GM19324 (cell line): ENCODE measurements at regions not wholly inside any gene's neighbourhood (a gene's known extent, or its start where the extent isn't known, plus 50 kb on each side); places are given as distances from the start of the nearest gene placed in this dataset.
A peak's percentile ranks its signal among the peaks of the same experiment; 100 is the strongest.

Experiments
- ATAC-seq: cut with Tn5 transposase; IDR thresholded peaks from one replicate; pipeline ENCODE4 v1.9.1; 2021; ENCODE audit warnings: mild to moderate bottlenecking, moderate library complexity; ENCODE audit not compliant: unreplicated experiment, low FRiP score

GRCh38 chr19:27796073-27796472 lies 1416.9 kb downstream of the UQCRFS1 start:
- no peak for ATAC-seq

DNA sequence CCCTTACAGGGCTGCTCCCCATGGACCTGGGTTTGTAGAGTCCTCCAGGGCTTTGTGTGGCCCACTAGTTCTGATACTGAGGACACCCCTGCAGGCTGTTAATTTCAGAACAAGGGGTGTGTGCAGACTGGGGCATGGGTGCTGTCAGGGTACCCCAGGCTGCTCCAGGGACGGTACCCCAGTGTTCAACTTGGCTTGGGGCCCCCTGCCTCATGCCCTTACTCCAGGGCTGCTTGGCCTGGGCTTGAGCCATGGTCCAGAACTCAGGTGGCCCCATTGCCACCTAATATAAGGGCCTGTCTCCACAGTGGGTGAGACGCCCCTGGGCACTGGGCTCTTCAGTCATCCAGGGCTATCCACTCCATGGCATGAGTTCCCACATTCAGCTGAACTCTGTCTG lies 1417.6 kb downstream of the UQCRFS1 start:
- no peak for ATAC-seq

DNA sequence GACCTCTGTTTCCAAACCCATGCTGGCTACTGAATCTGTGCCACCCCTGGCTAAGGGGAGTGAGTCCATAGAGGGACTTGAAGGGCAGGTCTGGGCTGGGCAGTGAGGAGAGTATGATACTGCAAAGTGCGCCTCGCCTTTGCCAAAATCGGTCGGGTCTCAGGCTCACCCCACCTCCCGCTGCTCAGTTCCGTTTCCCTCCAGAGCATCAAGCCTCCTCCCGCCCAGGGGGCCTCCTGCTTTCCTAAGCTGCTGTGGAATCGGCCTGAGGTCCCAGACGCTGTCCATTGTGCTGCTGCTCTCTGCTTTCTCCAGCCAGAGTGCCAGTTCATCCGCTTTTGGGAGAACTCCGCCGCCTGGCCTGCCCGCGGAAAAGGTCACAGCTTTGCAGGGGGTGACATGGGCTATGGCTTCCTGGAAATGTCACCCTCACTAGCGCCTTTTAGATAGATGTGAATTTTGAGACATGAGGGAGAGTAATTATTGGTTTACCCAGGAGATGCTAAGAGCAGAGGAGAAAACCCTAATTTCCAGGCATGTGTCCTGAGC lies 1418.4 kb downstream of the UQCRFS1 start:
- ATAC-seq, result peak; percentile 1

DNA sequence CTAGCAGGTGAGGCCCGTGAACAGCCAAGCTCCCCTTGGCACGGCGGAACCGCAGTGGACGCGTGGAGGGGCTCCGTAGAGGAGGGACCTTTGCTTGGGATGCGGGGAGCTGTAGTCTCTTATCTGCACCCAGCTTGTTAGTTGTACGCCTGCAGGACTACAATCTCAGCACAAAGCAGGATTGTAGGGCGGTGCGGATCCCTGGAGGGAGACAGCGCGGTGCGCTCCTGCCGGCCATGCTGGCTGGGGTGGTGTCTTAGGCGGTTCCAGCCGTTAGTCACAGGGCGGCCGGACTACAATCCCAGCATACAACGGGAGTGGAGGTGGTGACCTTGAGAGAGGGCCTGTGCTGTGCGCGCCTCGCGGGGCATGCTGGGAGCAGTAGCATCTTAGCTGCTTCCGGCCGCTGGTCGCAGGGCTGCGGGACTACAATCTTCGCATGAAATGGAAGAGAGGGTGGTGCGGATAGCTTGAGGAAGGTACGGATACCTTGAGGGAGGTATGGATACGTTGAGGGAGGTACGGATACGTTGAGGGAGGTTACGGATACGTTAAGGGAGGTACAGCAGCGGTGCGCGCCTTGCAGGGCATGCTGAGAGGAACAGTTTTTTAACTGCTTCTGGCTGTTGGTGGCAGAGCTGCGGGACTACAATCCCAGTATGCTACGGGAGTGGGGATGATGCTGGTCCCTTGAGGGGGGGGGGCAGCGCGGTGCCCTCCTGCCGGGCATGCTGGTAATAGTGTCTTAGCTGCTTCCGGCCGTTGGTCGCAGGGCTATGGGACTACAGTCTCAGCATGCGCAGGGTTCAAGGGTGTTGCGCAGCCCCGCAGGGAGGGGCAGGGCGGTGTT lies 1419.1 kb downstream of the UQCRFS1 start:
- peak; percentile 94 for ATAC-seq

DNA sequence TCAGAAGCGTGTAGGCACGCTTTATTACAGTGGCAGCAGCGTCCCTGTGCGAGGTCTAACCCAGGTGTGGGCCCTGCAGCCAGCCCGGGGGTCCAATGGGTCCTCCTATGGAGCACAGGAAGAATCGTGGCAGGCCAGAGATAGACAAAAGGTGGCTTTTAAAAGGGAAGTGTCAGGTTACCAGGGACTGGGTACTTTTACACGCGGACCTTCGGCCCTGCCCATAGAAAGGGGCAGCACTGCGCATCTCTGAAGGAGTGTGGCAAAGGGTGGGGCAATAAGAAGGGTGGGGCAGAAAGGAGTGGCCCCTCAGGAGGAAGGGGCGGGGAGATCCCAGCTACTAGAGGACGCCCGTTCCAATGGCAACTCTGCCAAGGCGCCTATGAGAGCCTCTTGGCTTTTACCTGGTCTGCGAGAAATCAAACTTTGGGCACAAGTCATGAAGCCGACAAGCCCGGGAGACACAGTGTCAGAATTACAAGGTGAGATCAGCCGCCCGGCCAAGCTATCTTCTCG lies 1419.8 kb downstream of the UQCRFS1 start:
- peak; percentile 71 for ATAC-seq

- ATAC-seq, result no peak
These were observed 1420.3 kb downstream of the UQCRFS1 start for GRCh38 chr19:27792576-27793127.

DNA sequence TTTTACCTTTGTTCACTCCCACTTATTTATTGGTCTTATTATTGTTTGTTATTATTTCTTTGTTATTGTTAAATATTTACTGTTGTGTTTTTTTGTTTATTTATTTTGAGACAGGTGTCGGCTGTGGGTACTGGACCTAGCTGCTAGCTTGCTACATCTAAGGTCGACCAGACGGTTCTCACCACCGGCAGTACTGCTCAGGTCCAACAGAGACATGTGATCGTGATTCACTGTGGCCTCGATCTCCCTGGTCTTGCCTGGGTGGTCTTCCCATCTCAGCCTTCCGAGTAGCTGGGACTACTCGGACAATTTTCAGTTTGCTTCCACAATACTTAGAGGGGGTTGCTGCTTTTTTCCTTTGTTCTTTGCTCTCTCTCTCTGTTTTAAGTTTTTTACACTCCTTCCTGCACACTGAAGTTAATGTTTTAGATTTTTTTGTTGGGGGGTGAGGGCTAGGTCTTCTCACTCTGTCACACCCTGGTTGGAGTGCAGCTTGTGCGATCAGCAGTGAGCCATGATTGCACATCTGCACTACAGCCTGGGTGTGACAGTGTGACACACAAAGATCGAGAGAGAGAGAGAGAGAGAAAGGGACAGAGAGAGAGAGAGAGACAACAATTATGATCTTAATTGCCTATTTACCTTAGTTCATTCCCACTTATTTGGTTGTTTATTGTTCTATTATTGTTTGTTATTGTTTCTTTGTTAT lies 1432.4 kb downstream of the UQCRFS1 start:
- ATAC-seq, result no peak

DNA sequence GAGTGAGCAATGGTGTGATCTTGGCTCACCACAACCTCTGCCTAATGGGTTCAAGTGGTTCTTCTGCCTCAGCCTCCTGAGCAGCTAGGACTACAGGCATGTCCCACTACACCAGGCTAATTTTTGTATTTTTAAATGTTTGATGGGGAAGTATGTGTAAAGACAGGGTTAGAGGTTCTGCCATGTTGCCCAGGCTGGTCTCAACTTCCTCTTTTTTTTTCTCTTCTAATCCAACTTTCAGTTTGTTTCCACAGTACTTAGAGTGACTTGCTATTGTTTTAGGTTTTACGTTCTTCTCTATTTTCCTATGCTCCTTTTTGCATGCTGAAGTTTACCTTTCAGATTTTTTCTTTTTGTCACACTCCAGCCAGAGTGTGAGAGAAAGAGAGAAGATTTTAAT lies 1433.0 kb downstream of the UQCRFS1 start:
- ATAC-seq, result no peak

- no peak for ATAC-seq
These were observed 1435.2 kb downstream of the UQCRFS1 start for GRCh38 chr19:27777726-27778125.

- no peak for ATAC-seq
These were observed 1435.7 kb downstream of the UQCRFS1 start for GRCh38 chr19:27777242-27777641.

- no peak for ATAC-seq
These were observed 1436.4 kb downstream of the UQCRFS1 start for GRCh38 chr19:27776524-27776923.

DNA sequence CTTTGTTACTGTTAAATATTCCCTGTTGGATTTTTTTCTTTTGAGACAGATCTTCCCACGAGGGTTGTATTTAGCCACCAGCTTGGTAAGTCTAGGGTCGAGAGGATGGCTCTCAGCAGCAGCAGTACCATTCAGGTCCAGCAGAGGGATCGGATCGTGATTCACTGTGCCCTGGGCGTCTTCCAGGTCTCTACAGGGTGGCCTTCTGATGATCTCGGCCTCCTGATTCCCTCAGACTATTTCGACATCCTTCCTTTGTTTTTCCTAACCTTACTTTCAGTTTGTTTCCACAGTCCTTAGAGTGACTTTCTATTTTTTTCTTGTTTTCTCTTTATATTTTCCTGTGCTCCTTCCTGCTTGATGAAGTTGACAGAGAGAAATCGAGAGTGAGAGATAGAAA lies 1436.9 kb downstream of the UQCRFS1 start:
- no peak for ATAC-seq

GRCh38 chr19:27775395-27775794 lies 1437.6 kb downstream of the UQCRFS1 start:
- no peak for ATAC-seq

GRCh38 chr19:27774827-27775226 lies 1438.1 kb downstream of the UQCRFS1 start:
- ATAC-seq, result no peak

- no peak for ATAC-seq
These were observed 1438.6 kb downstream of the UQCRFS1 start for GRCh38 chr19:27774337-27774736.

DNA sequence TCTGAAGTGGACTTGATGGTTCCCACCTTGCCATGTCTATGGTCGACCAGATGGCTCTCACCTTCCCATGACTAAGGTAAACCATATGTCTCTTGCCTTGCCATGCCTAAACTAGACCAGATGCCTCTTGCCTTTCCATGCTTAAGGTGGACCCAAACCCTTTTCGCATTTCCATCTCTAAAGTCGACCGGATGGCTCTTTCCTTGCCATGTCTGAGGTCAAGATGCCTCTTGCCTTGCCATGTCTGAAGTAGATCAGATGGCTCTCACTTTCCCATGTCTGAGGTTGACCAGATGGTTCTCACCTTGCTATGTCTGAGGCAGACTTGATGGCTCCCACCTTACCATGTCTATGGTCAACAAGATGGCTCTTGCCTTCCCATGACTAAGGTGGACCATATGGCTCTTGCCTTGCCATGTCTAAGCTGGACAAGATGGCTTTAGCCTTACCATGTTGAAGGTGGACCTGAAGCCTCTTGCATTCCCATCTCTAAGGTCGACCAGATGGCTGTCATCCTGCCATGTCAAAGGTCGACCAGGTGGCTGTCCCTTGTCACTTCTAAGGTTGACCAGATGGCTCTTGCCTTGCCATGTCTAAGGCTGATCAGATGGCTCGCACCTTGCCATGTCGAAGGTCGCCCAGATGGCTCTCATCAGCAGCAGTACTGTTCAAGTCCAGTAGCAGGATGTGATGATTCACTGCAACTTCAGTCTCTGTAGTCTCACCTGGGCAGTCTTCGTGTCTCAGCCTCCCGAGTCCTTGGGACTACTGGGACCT lies 1439.4 kb downstream of the UQCRFS1 start:
- ATAC-seq, result no peak

DNA sequence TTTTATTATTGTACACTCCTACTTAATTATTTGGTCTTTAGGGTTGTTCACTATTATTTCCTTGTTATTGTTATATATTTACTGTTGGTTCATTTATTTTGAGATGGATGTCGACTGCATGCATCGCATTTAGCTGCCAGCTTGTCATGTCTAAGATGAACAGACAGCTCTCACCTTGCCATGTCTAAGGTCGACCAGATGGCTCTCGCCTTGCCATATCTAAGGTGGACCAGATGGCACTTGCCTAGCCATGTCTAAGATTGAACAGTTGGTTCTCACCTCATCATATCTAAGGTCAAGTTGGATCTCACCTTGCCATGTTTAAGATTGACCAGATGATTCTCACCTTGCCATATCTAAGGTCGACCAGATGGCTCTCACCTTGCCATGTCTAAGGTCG lies 1440.9 kb downstream of the UQCRFS1 start:
- ATAC-seq, result no peak

GRCh38 chr19:27770095-27770494 lies 1442.9 kb downstream of the UQCRFS1 start:
- no peak for ATAC-seq

DNA sequence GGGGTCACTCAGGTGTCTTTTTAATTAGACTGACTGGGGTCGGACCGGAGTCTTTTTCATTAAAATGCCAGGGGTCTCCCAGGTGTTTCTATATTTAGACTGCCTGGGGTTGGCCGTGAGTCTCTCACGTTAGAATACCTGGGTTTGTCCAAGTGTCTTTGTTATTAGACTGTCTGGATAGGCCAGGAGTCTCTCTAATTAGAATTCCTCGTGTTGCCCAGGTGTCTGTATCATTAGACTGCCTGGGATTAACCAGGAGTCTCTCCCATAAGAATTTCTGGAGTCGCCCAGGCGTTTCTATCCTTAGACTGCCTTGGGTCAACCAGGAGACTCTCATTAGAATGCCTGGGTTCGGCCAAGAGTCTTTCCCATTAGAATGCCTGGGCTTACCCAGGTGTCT lies 1445.7 kb downstream of the UQCRFS1 start:
- no peak for ATAC-seq
